ENCODE measurements at regions not wholly inside any gene's neighbourhood (a gene's known extent, or its start where the extent isn't known, plus 50 kb on each side); places are given as distances from the start of the nearest gene placed in this dataset.

- TF ChIP-seq POLR2AphosphoS5 (IDR thresholded peaks at IDR 0.05; ENCODE audit: low read depth, low read length) (no peak), TAF1 (IDR thresholded peaks at IDR 0.05; ENCODE audit: borderline replicate concordance, insufficient read depth, low read length) (no peak), SIN3A (IDR thresholded peaks at IDR 0.05; ENCODE audit: borderline replicate concordance, insufficient read depth, low read length) (no peak)
- TF ChIP-seq, protein P1, sequence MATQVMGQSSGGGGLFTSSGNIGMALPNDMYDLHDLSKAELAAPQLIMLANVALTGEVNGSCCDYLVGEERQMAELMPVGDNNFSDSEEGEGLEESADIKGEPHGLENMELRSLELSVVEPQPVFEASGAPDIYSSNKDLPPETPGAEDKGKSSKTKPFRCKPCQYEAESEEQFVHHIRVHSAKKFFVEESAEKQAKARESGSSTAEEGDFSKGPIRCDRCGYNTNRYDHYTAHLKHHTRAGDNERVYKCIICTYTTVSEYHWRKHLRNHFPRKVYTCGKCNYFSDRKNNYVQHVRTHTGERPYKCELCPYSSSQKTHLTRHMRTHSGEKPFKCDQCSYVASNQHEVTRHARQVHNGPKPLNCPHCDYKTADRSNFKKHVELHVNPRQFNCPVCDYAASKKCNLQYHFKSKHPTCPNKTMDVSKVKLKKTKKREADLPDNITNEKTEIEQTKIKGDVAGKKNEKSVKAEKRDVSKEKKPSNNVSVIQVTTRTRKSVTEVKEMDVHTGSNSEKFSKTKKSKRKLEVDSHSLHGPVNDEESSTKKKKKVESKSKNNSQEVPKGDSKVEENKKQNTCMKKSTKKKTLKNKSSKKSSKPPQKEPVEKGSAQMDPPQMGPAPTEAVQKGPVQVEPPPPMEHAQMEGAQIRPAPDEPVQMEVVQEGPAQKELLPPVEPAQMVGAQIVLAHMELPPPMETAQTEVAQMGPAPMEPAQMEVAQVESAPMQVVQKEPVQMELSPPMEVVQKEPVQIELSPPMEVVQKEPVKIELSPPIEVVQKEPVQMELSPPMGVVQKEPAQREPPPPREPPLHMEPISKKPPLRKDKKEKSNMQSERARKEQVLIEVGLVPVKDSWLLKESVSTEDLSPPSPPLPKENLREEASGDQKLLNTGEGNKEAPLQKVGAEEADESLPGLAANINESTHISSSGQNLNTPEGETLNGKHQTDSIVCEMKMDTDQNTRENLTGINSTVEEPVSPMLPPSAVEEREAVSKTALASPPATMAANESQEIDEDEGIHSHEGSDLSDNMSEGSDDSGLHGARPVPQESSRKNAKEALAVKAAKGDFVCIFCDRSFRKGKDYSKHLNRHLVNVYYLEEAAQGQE (IDR thresholded peaks at IDR 0.05; ENCODE audit: insufficient read depth in 1 of 2, low read depth in 2 of 2, low read length in 2 of 2): no peak
These were observed 82.0 kb upstream of the WASF3 start for GRCh38 chr13:26475176-26476110.
